ENCODE measurements at regions not wholly inside any gene's neighbourhood (a gene's known extent, or its start where the extent isn't known, plus 50 kb on each side); places are given as distances from the start of the nearest gene placed in this dataset.

- DNase-seq = no peak
- Mint-ChIP-seq H3K36me3 (ENCODE audit: insufficient read depth, unreplicated experiment) (no peaks in the 10 kb centered on the region), H3K4me3 (ENCODE audit: unreplicated experiment) (no peak overlapping the region), H3K4me1 (ENCODE audit: low read depth, unreplicated experiment) (no peaks in the 10 kb centered on the region), H3K27me3 (ENCODE audit: insufficient read depth, unreplicated experiment) (peaks cover 8% of the 10 kb centered on the region), H3K27ac (ENCODE audit: unreplicated experiment) (no peak overlapping the region), H3K9me3 (ENCODE audit: unreplicated experiment) (peaks cover under 1% of the 10 kb centered on the region)
- Histone ChIP-seq H3K4me3 (ENCODE audit: low read depth, low read length) (no peak overlapping the region), H3K27me3 (replicated peaks; ENCODE audit: control insufficient read depth, insufficient read depth, low read length) (no peaks in the 10 kb centered on the region), H3K4me1 (no peaks in the 10 kb centered on the region), H3K9me3 (no peaks in the 10 kb centered on the region), H3K36me3 (ENCODE audit: control insufficient read depth, insufficient read depth, low read length) (no peaks in the 10 kb centered on the region)
- intact Hi-C loops (cut with micrococcal nuclease; ENCODE audit: unreplicated experiment) = no loop called here
- BruUV-seq (replicated peaks) = no TSS peak
- no peak for TF ChIP-seq CTCF (IDR thresholded peaks at IDR 0.05; ENCODE audit: insufficient read depth in 1 of 2, low read depth in 1 of 2, low read length in 1 of 2, severe bottlenecking in 1 of 2, unreplicated experiment in 1 of 2)
- CTCF ChIA-PET = no interaction called here
- POLR2A ChIA-PET = no interaction called here
Measured at GRCh38 chr1:30475201-30475600, 248.2 kb downstream of the MATN1 start.

GRCh38 chr1:30474818-30475200, 248.6 kb downstream of the MATN1 start:
- H3K4me3 Mint-ChIP-seq (ENCODE audit: unreplicated experiment) = no peak overlapping the region
- no peak for DNase-seq
- Histone ChIP-seq H3K4me3 (ENCODE audit: low read depth, low read length) (no peak overlapping the region), H3K9me3 (no peaks in the 10 kb centered on the region), H3K4me1 (no peaks in the 10 kb centered on the region), H3K36me3 (ENCODE audit: control insufficient read depth, insufficient read depth, low read length) (no peaks in the 10 kb centered on the region), H3K27me3 (replicated peaks; ENCODE audit: control insufficient read depth, insufficient read depth, low read length) (no peaks in the 10 kb centered on the region)
- H3K4me1 Mint-ChIP-seq (ENCODE audit: low read depth, unreplicated experiment) = no peaks in the 10 kb centered on the region
- H3K36me3 Mint-ChIP-seq (ENCODE audit: insufficient read depth, unreplicated experiment) = no peaks in the 10 kb centered on the region
- H3K9me3 Mint-ChIP-seq (ENCODE audit: unreplicated experiment) = no peaks in the 10 kb centered on the region
- POLR2A ChIA-PET = no interaction called here
- CTCF ChIA-PET = no interaction called here
- H3K27me3 Mint-ChIP-seq (ENCODE audit: insufficient read depth, unreplicated experiment) = peaks cover 8% of the 10 kb centered on the region
- no TSS peak for BruUV-seq (replicated peaks)
- H3K27ac Mint-ChIP-seq (ENCODE audit: unreplicated experiment) = no peak overlapping the region
- intact Hi-C loops (cut with micrococcal nuclease; ENCODE audit: unreplicated experiment) = no loop called here
- no peak for TF ChIP-seq CTCF (IDR thresholded peaks at IDR 0.05; ENCODE audit: insufficient read depth in 1 of 2, low read depth in 1 of 2, low read length in 1 of 2, severe bottlenecking in 1 of 2, unreplicated experiment in 1 of 2)

- Histone ChIP-seq H3K27me3 (replicated peaks; ENCODE audit: control insufficient read depth, insufficient read depth, low read length) (no peaks in the 10 kb centered on the region), H3K4me3 (ENCODE audit: low read depth, low read length) (no peak overlapping the region), H3K4me1 (no peaks in the 10 kb centered on the region), H3K36me3 (ENCODE audit: control insufficient read depth, insufficient read depth, low read length) (no peaks in the 10 kb centered on the region), H3K9me3 (no peaks in the 10 kb centered on the region)
- H3K36me3 Mint-ChIP-seq (ENCODE audit: insufficient read depth, unreplicated experiment) = no peaks in the 10 kb centered on the region
- H3K9me3 Mint-ChIP-seq (ENCODE audit: unreplicated experiment) = no peaks in the 10 kb centered on the region
- TF ChIP-seq CTCF (IDR thresholded peaks at IDR 0.05; ENCODE audit: insufficient read depth in 1 of 2, low read depth in 1 of 2, low read length in 1 of 2, severe bottlenecking in 1 of 2, unreplicated experiment in 1 of 2) = no peak
- ChIA-PET CTCF (no interaction called here), POLR2A (no interaction called here)
- BruUV-seq (replicated peaks) = no TSS peak
- H3K27me3 Mint-ChIP-seq (ENCODE audit: insufficient read depth, unreplicated experiment) = peaks cover 8% of the 10 kb centered on the region
- H3K4me3 Mint-ChIP-seq (ENCODE audit: unreplicated experiment) = no peak overlapping the region
- H3K27ac Mint-ChIP-seq (ENCODE audit: unreplicated experiment) = no peak overlapping the region
- H3K4me1 Mint-ChIP-seq (ENCODE audit: low read depth, unreplicated experiment) = no peaks in the 10 kb centered on the region
- no peak for DNase-seq
- intact Hi-C loops (cut with micrococcal nuclease; ENCODE audit: unreplicated experiment) = no loop called here
Measured at GRCh38 chr1:30473922-30474817, 249.2 kb downstream of the MATN1 start.
